WTC11 (cell line): ENCODE measurements at regions not wholly inside any gene's neighbourhood (a gene's known extent, or its start where the extent isn't known, plus 50 kb on each side); places are given as distances from the start of the nearest gene placed in this dataset.

Experiments used
- ATAC-seq: fragments of 200-7000 bp; cut with Tn5 transposase; 2 replicates; pipeline ENCODE4 v1.10.0; 2021; ENCODE audit warnings: mild to moderate bottlenecking, moderate library complexity
- CTCF ChIA-PET: fragments of 300-600 bp; sonication (Branson Sonifier 250); formaldehyde crosslinking; loops from one replicate; lab custom pipeline; 2021; ENCODE audit warnings: antibody characterized with exemption; lab: Charles Lee
- POLR2A ChIA-PET: fragments of 350-600 bp; sonication (Branson Sonifier 250); formaldehyde crosslinking; loops from one replicate; lab custom pipeline; 2021; ENCODE audit warnings: antibody characterized with exemption; lab: Charles Lee
- DNase-seq: peaks from one replicate; pipeline ENCODE4 v3.0.0; 2021; ENCODE audit warnings: low spot score
- H3K27ac Mint-ChIP-seq: 2 replicates; pipeline ENCODE4 v1.8.0; 2021; ENCODE audit warnings: mixed read lengths
- H3K27me3 Mint-ChIP-seq: 2 replicates; pipeline ENCODE4 v1.8.0; 2021; ENCODE audit warnings: low read depth, mild to moderate bottlenecking, moderate library complexity, mixed read lengths
- H3K36me3 Mint-ChIP-seq: 2 replicates; pipeline ENCODE4 v1.8.0; 2021; ENCODE audit warnings: mixed read lengths
- H3K4me1 Mint-ChIP-seq: 2 replicates; pipeline ENCODE4 v1.8.0; 2022; ENCODE audit warnings: mixed read lengths
- H3K4me3 Mint-ChIP-seq: 2 replicates; pipeline ENCODE4 v1.8.0; 2021; ENCODE audit warnings: mild to moderate bottlenecking, moderate library complexity, mixed read lengths
- H3K9me3 Mint-ChIP-seq: 2 replicates; pipeline ENCODE4 v1.8.0; 2021; ENCODE audit warnings: mixed read lengths
- AR ChIP-seq: fragments of 250-450 bp; sonication (Bioruptor Pico); IDR thresholded peaks from 2 replicates; pipeline ENCODE4 v1.9.0; 2021; ENCODE audit warnings: mild to moderate bottlenecking
- CBFB ChIP-seq: sonication (generic); formaldehyde crosslinking; IDR thresholded peaks from 2 replicates; pipeline ENCODE4 v1.8.1; 2022; ENCODE audit warnings: mild to moderate bottlenecking, low read depth, missing genetic modification reagents
- E2F4 ChIP-seq: sonication (generic); formaldehyde crosslinking; IDR thresholded peaks from 2 replicates; pipeline ENCODE4 v1.8.1; 2022; ENCODE audit warnings: low read depth, mild to moderate bottlenecking, moderate library complexity, missing genetic modification reagents, borderline replicate concordance
- ELF4 ChIP-seq: sonication (generic); formaldehyde crosslinking; IDR thresholded peaks from 2 replicates; pipeline ENCODE4 v1.8.1; 2022; ENCODE audit warnings: low read depth, mild to moderate bottlenecking, moderate library complexity, missing genetic modification reagents
- ETV6 ChIP-seq: sonication (generic); formaldehyde crosslinking; IDR thresholded peaks from 2 replicates; pipeline ENCODE4 v1.8.1; 2022; ENCODE audit warnings: mild to moderate bottlenecking, missing genetic modification reagents
- FOXP4 ChIP-seq: sonication (generic); formaldehyde crosslinking; IDR thresholded peaks from 2 replicates; pipeline ENCODE4 v1.8.0; 2022; ENCODE audit warnings: mild to moderate bottlenecking, missing genetic modification reagents
- GABPB1 ChIP-seq: sonication (generic); formaldehyde crosslinking; IDR thresholded peaks from 2 replicates; pipeline ENCODE4 v1.8.1; 2023; ENCODE audit warnings: mild to moderate bottlenecking, missing genetic modification reagents
- IRF2 ChIP-seq: sonication (generic); formaldehyde crosslinking; IDR thresholded peaks from 2 replicates; pipeline ENCODE4 v1.8.0; 2022; ENCODE audit warnings: low read depth, missing genetic modification reagents, borderline replicate concordance
- JUN ChIP-seq: sonication (generic); formaldehyde crosslinking; IDR thresholded peaks from 2 replicates; pipeline ENCODE4 v1.8.0; 2023; ENCODE audit warnings: mild to moderate bottlenecking, missing genetic modification reagents
- NFATC4 ChIP-seq: fragments of 250-450 bp; sonication (Bioruptor Pico); IDR thresholded peaks from 2 replicates; pipeline ENCODE4 v1.9.0; 2021; ENCODE audit warnings: mild to moderate bottlenecking
- NR2C2 ChIP-seq: sonication (generic); formaldehyde crosslinking; IDR thresholded peaks from 2 replicates; pipeline ENCODE4 v1.8.0; 2022; ENCODE audit warnings: mild to moderate bottlenecking, missing genetic modification reagents
- PRRX2 ChIP-seq: fragments of 250-450 bp; sonication (Bioruptor Pico); IDR thresholded peaks from 2 replicates; pipeline ENCODE4 v1.8.0; 2021; ENCODE audit warnings: mild to moderate bottlenecking
- RORB ChIP-seq: fragments of 250-450 bp; sonication (Bioruptor Pico); IDR thresholded peaks from 2 replicates; pipeline ENCODE4 v1.9.0; 2021; ENCODE audit warnings: mild to moderate bottlenecking
- SMAD4 ChIP-seq: sonication (generic); formaldehyde crosslinking; IDR thresholded peaks from 2 replicates; pipeline ENCODE4 v1.8.0; 2022; ENCODE audit warnings: mild to moderate bottlenecking, missing genetic modification reagents
- SOX15 ChIP-seq: fragments of 250-450 bp; sonication (Bioruptor Pico); IDR thresholded peaks from 2 replicates; pipeline ENCODE4 v1.9.0; 2021; ENCODE audit warnings: mild to moderate bottlenecking
- TEAD1 ChIP-seq: sonication (generic); formaldehyde crosslinking; IDR thresholded peaks from 2 replicates; pipeline ENCODE4 v1.8.0; 2022; ENCODE audit warnings: mild to moderate bottlenecking, missing genetic modification reagents
- TP53 ChIP-seq: sonication (generic); formaldehyde crosslinking; IDR thresholded peaks from 2 replicates; pipeline ENCODE4 v1.8.1; 2023; ENCODE audit warnings: mild to moderate bottlenecking, missing genetic modification reagents
- USF1 ChIP-seq: sonication (generic); formaldehyde crosslinking; IDR thresholded peaks from 2 replicates; pipeline ENCODE4 v1.8.0; 2022; ENCODE audit warnings: mild to moderate bottlenecking, missing genetic modification reagents
- ZMAT4 ChIP-seq: fragments of 250-450 bp; sonication (Bioruptor Pico); IDR thresholded peaks from 2 replicates; pipeline ENCODE4 v1.9.0; 2021; ENCODE audit warnings: mild to moderate bottlenecking
- ZNF138 ChIP-seq: sonication (generic); formaldehyde crosslinking; conservative IDR thresholded peaks from 2 replicates; pipeline ENCODE4 v1.8.1; 2022; ENCODE audit warnings: mild to moderate bottlenecking, moderate library complexity, missing genetic modification reagents
- ZNF416 ChIP-seq: fragments of 250-450 bp; sonication (Bioruptor Pico); IDR thresholded peaks from 2 replicates; pipeline ENCODE4 v1.9.0; 2021; ENCODE audit warnings: mild to moderate bottlenecking, inconsistent platforms
- ZSCAN18 ChIP-seq: fragments of 250-450 bp; sonication (Bioruptor Pico); IDR thresholded peaks from 2 replicates; pipeline ENCODE4 v2.1.2; 2022; ENCODE audit warnings: mild to moderate bottlenecking, moderate library complexity

GRCh38 chr5:58285900-58286299 is 174.0 kb downstream of the PLK2 start:
- peaks cover 16% of the 10 kb centered on the region for H3K36me3 Mint-ChIP-seq
- H3K27me3 Mint-ChIP-seq: no peaks in the 10 kb centered on the region
- POLR2A ChIA-PET: no interaction called here

GRCh38 chr5:58284886-58285285 is 175.0 kb downstream of the PLK2 start:
- Mint-ChIP-seq H3K27me3 (no peaks in the 10 kb centered on the region), H3K4me3 (no peak overlapping the region), H3K36me3 (peaks cover 15% of the 10 kb centered on the region), H3K4me1 (peaks cover 9% of the 10 kb centered on the region; the same call in 1 of the 2 replicates), H3K9me3 (peaks cover 22% of the 10 kb centered on the region), H3K27ac (no peak overlapping the region)
- ATAC-seq (no peak), DNase-seq (no peak)
- no peak for TF ChIP-seq GABPB1 (CRISPR knock-in tag)
- TF ChIP-seq AR: no peak
- no peak for TF ChIP-seq NR2C2 (CRISPR knock-in tag)
- no peak for TF ChIP-seq SMAD4
- no peak for TF ChIP-seq USF1 (CRISPR knock-in tag)
- no peak for TF ChIP-seq ZMAT4 (CRISPR knock-in tag)
- TF ChIP-seq ZNF416 (CRISPR knock-in tag): no peak
- TF ChIP-seq PRRX2 (CRISPR knock-in tag): no peak
- TF ChIP-seq RORB (CRISPR knock-in tag): no peak
- no peak for TF ChIP-seq ELF4 (CRISPR knock-in tag)
- TF ChIP-seq ZNF138 (CRISPR knock-in tag): no peak
- no peak for TF ChIP-seq TEAD1 (CRISPR knock-in tag)
- no peak for TF ChIP-seq CBFB
- TF ChIP-seq TP53 (CRISPR knock-in tag): no peak
- no peak for TF ChIP-seq ETV6 (CRISPR knock-in tag)
- TF ChIP-seq JUN: no peak
- ChIA-PET CTCF (no interaction called here), POLR2A (no interaction called here)

More at GRCh38 chr5:58285900-58286299, 174.0 kb downstream of the PLK2 start:
- H3K9me3 Mint-ChIP-seq: peaks cover 23% of the 10 kb centered on the region
- TF ChIP-seq CBFB: no peak
- TF ChIP-seq PRRX2 (CRISPR knock-in tag): no peak
- no peak for TF ChIP-seq TP53 (CRISPR knock-in tag)
- TF ChIP-seq E2F4: no peak
- TF ChIP-seq FOXP4 (CRISPR knock-in tag): no peak
- no peak for TF ChIP-seq GABPB1 (CRISPR knock-in tag)
- no peak for TF ChIP-seq NFATC4 (CRISPR knock-in tag)
- no peak for TF ChIP-seq ZSCAN18 (CRISPR knock-in tag)
- no peak for TF ChIP-seq SOX15 (CRISPR knock-in tag)
- TF ChIP-seq IRF2: no peak
- H3K27ac Mint-ChIP-seq: no peak overlapping the region
- peaks cover 9% of the 10 kb centered on the region; the same call in 1 of the 2 replicates for H3K4me1 Mint-ChIP-seq
- CTCF ChIA-PET: no interaction called here
- no peak for DNase-seq
- no peak overlapping the region for H3K4me3 Mint-ChIP-seq
- no peak for ATAC-seq
